HepG2 (cell line): ENCODE measurements at regions not wholly inside any gene's neighbourhood (a gene's known extent, or its start where the extent isn't known, plus 50 kb on each side); places are given as distances from the start of the nearest gene placed in this dataset.

Source experiments
- NFIC ChIP-seq: IDR thresholded peaks from 2 replicates; pipeline ENCODE4 v1.6.1; 2012; ENCODE audit warnings: mild to moderate bottlenecking, low read length, inconsistent platforms
- SETDB1 ChIP-seq: sonication (generic); formaldehyde crosslinking; IDR thresholded peaks from 2 replicates; pipeline ENCODE4 v1.5.1; 2020; ENCODE audit warnings: missing genetic modification reagents, mild to moderate bottlenecking, borderline replicate concordance
- ZSCAN5A ChIP-seq: sonication (generic); formaldehyde crosslinking; IDR thresholded peaks from 2 replicates; pipeline ENCODE4 v1.8.0; 2022; ENCODE audit warnings: mild to moderate bottlenecking, missing genetic modification reagents, borderline replicate concordance

GRCh38 chr5:67518227-67518626, 321.6 kb upstream of the CD180 start:
- TF ChIP-seq NFIC (no peak), ZSCAN5A (CRISPR knock-in tag) (no peak), SETDB1 (CRISPR knock-in tag) (no peak)
